ENCODE measurements at regions not wholly inside any gene's neighbourhood (a gene's known extent, or its start where the extent isn't known, plus 50 kb on each side); places are given as distances from the start of the nearest gene placed in this dataset.

DNA sequence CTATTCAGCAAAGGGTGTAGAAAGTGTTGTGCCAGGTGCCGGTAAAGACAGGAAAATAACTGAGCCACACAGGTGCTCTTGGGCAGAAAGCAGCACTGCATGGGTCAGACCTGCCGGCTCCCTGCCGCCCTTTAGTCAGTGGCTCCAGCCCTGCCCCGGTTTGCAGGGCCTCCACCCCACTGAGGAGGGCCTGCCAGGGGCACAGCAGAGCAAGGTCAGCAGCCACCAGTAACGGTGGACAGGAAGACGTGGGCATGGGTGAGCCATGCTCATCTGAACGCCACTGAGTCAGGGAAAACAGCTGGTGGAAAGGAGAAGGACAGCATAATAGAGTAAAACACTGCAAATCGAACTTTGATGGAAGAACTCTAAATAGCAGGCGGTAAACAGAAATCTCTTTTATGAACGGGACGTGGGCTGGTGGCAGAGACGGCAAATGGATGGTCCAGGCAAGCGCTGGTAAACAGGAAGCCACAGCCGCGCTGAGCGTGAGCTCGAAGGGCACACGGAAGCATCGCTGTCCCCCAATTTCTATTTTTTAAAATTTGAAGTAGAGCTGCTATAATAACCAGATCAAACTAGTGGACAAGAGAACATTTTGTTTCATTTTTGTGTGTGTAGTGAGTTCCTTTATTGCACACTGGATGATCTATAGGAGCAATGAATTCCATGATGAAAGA lies 141.8 kb upstream of the ALKAL2 start:
- no peak for TF ChIP-seq POLR2A (IDR thresholded peaks at IDR 0.05)
- no peak for TF ChIP-seq CTCF (IDR thresholded peaks at IDR 0.05)
- TF ChIP-seq POLR2AphosphoS5 (IDR thresholded peaks at IDR 0.05) = no peak
- TF ChIP-seq EP300 (IDR thresholded peaks at IDR 0.05) = no peak

Measured in sigmoid colon (tissue), 4 donors.